HG02642 (cell line): ENCODE measurements at regions not wholly inside any gene's neighbourhood (a gene's known extent, or its start where the extent isn't known, plus 50 kb on each side); places are given as distances from the start of the nearest gene placed in this dataset.

Experiments
- ATAC-seq: cut with Tn5 transposase; IDR thresholded peaks from one replicate; pipeline ENCODE4 v1.9.1; 2021; ENCODE audit warnings: mild to moderate bottlenecking; ENCODE audit not compliant: unreplicated experiment, poor library complexity

- no peak for ATAC-seq
Measured at GRCh38 chr1:58430421-58431275, 115.9 kb downstream of the OMA1 start.

GRCh38 chr1:58426918-58427317 lies 119.6 kb downstream of the OMA1 start:
- no peak for ATAC-seq

- no peak for ATAC-seq
Measured at GRCh38 chr1:58422436-58422835, 124.1 kb downstream of the OMA1 start.

GRCh38 chr1:58418283-58419228 lies 128.0 kb downstream of the OMA1 start:
- ATAC-seq, result no peak

- no peak for ATAC-seq
Measured at GRCh38 chr1:58412071-58412580, 134.4 kb downstream of the OMA1 start.

- ATAC-seq, result no peak
Measured at GRCh38 chr1:58409890-58410289, 136.6 kb downstream of the OMA1 start.

GRCh38 chr1:58409336-58409735 lies 137.2 kb downstream of the OMA1 start:
- ATAC-seq, result no peak

GRCh38 chr1:58406301-58407071 lies 140.0 kb downstream of the OMA1 start:
- ATAC-seq, result no peak

GRCh38 chr1:58405660-58406059 lies 140.9 kb downstream of the OMA1 start:
- ATAC-seq, result no peak

- ATAC-seq, result no peak
Measured at GRCh38 chr1:58403894-58404293, 142.6 kb downstream of the OMA1 start.

- ATAC-seq, result no peak
Measured at GRCh38 chr1:58402444-58402843, 144.1 kb downstream of the OMA1 start.

GRCh38 chr1:58401991-58402390 lies 144.5 kb downstream of the OMA1 start:
- ATAC-seq, result no peak

- ATAC-seq, result no peak
Measured at GRCh38 chr1:58399176-58399575, 147.3 kb downstream of the OMA1 start.

- ATAC-seq, result no peak
Measured at GRCh38 chr1:58398714-58399113, 147.8 kb downstream of the OMA1 start.

GRCh38 chr1:58397187-58397820 lies 149.2 kb downstream of the OMA1 start:
- no peak for ATAC-seq

GRCh38 chr1:58396150-58396549 lies 150.4 kb downstream of the OMA1 start:
- ATAC-seq, result no peak

GRCh38 chr1:58395355-58395754 lies 151.2 kb downstream of the OMA1 start:
- no peak for ATAC-seq

- ATAC-seq, result no peak
Measured at GRCh38 chr1:58392083-58392482, 154.4 kb downstream of the OMA1 start.

GRCh38 chr1:58391514-58391913 lies 155.0 kb downstream of the OMA1 start:
- no peak for ATAC-seq

GRCh38 chr1:58391056-58391455 lies 155.5 kb downstream of the OMA1 start:
- ATAC-seq, result no peak
